Parathyroid adenoma (tissue), 2 donors: ENCODE measurements at regions not wholly inside any gene's neighbourhood (a gene's known extent, or its start where the extent isn't known, plus 50 kb on each side); places are given as distances from the start of the nearest gene placed in this dataset.
"Not testable (repeated sequence)": the region's sequence is repeated elsewhere in the genome, so short reads cannot be mapped to it uniquely, and the experiment has no call there.

Experiments
- H2AFZ ChIP-seq: fragments of 300-600 bp; sonication (generic); one replicate; pipeline ENCODE4 v1.7.0; 2017; ENCODE audit warnings: antibody characterized with exemption, mild to moderate bottlenecking
- H3K27ac ChIP-seq: fragments of 300-600 bp; sonication (generic); one replicate; pipeline ENCODE4 v1.7.0; 2017
- H3K27me3 ChIP-seq: fragments of 300-600 bp; sonication (generic); one replicate; pipeline ENCODE4 v1.7.0; 2017; ENCODE audit warnings: low read length; ENCODE audit not compliant: control insufficient read depth, insufficient read depth
- H3K36me3 ChIP-seq: fragments of 300-600 bp; sonication (generic); one replicate; pipeline ENCODE4 v1.7.0; 2017; ENCODE audit warnings: low read length; ENCODE audit not compliant: control insufficient read depth, insufficient read depth
- H3K4me1 ChIP-seq: fragments of 300-600 bp; sonication (generic); one replicate; pipeline ENCODE4 v1.7.0; 2017; ENCODE audit warnings: control low read depth
- H3K4me2 ChIP-seq: fragments of 300-600 bp; sonication (generic); one replicate; pipeline ENCODE4 v1.7.0; 2017; ENCODE audit warnings: low read length
- H3K4me3 ChIP-seq: fragments of 300-600 bp; sonication (generic); one replicate; pipeline ENCODE4 v1.7.0; 2017; ENCODE audit warnings: low read depth, low read length
- H3K79me2 ChIP-seq: fragments of 300-600 bp; sonication (generic); one replicate; pipeline ENCODE4 v1.7.0; 2017; ENCODE audit warnings: control low read depth
- H3K9ac ChIP-seq: fragments of 300-600 bp; sonication (generic); one replicate; pipeline ENCODE4 v1.7.0; 2017; ENCODE audit warnings: mild to moderate bottlenecking
- H3K9me3 ChIP-seq: fragments of 300-600 bp; sonication (generic); one replicate; pipeline ENCODE4 v1.7.0; 2017; ENCODE audit warnings: low read length; ENCODE audit not compliant: control insufficient read depth
- CTCF ChIP-seq: fragments of 300-600 bp; sonication (generic); IDR thresholded peaks from one replicate; pipeline ENCODE4 v1.7.0; 2017; ENCODE audit warnings: antibody characterized with exemption, mild to moderate bottlenecking
- donor health status: primary hyperparathyroidism.

GRCh38 chr7:149334930-149335329 is 72.9 kb downstream of the ZNF783 start:
- TF ChIP-seq CTCF: no peak
- no peaks in the 10 kb centered on the region for H3K36me3 ChIP-seq
- H3K4me2 ChIP-seq: no peak overlapping the region
- H3K79me2 ChIP-seq: no peaks in the 10 kb centered on the region
- no peaks in the 10 kb centered on the region for H3K4me1 ChIP-seq
- H3K9me3 ChIP-seq: no peaks in the 10 kb centered on the region
- no peak overlapping the region for H3K4me3 ChIP-seq
- no peak overlapping the region for H3K9ac ChIP-seq
- no peaks in the 10 kb centered on the region for H3K27me3 ChIP-seq
- no peak overlapping the region for H2AFZ ChIP-seq
- H3K27ac ChIP-seq: no peak overlapping the region

- Histone ChIP-seq H2AFZ (no peak overlapping the region), H3K4me3 (no peak overlapping the region), H3K9ac (no peak overlapping the region), H3K4me2 (no peak overlapping the region), H3K79me2 (no peaks in the 10 kb centered on the region), H3K4me1 (no peaks in the 10 kb centered on the region), H3K27ac (no peak overlapping the region), H3K27me3 (no peaks in the 10 kb centered on the region), H3K36me3 (no peaks in the 10 kb centered on the region), H3K9me3 (no peaks in the 10 kb centered on the region)
- TF ChIP-seq CTCF: no peak
Measured at GRCh38 chr7:149348758-149349369, 86.9 kb downstream of the ZNF783 start.

GRCh38 chr7:149353739-149354504 is 91.9 kb downstream of the ZNF783 start:
- Histone ChIP-seq H3K79me2 (no peaks in the 10 kb centered on the region), H3K9me3 (no peaks in the 10 kb centered on the region), H3K27ac (no peak overlapping the region), H3K4me3 (no peak overlapping the region), H2AFZ (peak overlapping the region; percentile 28), H3K27me3 (no peaks in the 10 kb centered on the region), H3K4me2 (no peak overlapping the region), H3K4me1 (no peaks in the 10 kb centered on the region), H3K36me3 (no peaks in the 10 kb centered on the region), H3K9ac (no peak overlapping the region)
- no peak for TF ChIP-seq CTCF

GRCh38 chr7:149355035-149355389 is 93.0 kb downstream of the ZNF783 start:
- H3K4me1 ChIP-seq, H3K36me3 ChIP-seq, H2AFZ ChIP-seq, H3K79me2 ChIP-seq, H3K4me3 ChIP-seq, H3K27ac ChIP-seq, H3K4me2 ChIP-seq, H3K9me3 ChIP-seq, H3K9ac ChIP-seq, H3K27me3 ChIP-seq: not testable (repeated sequence)

- Histone ChIP-seq H3K4me2 (no peak overlapping the region), H3K27me3 (no peaks in the 10 kb centered on the region), H2AFZ (no peak overlapping the region), H3K4me1 (no peaks in the 10 kb centered on the region), H3K79me2 (no peaks in the 10 kb centered on the region), H3K4me3 (no peak overlapping the region), H3K9ac (no peak overlapping the region), H3K36me3 (no peaks in the 10 kb centered on the region), H3K9me3 (no peaks in the 10 kb centered on the region), H3K27ac (no peak overlapping the region)
- no peak for TF ChIP-seq CTCF
Measured at GRCh38 chr7:149355390-149356048, 93.5 kb downstream of the ZNF783 start.
